SK-N-SH (cell line): ENCODE measurements at regions not wholly inside any gene's neighbourhood (a gene's known extent, or its start where the extent isn't known, plus 50 kb on each side); places are given as distances from the start of the nearest gene placed in this dataset.

Experiments
- CTCF ChIA-PET: fragments of 300-600, 350-600 bp; formaldehyde crosslinking; extraction: SDS; loops from one replicate; lab custom pipeline; 2021; lab: Yijun Ruan, JAX
- POLR2A ChIA-PET: fragments of 350-600 bp; sonication (Branson Sonifier 250); formaldehyde crosslinking; extraction: SDS; loops from one replicate; lab custom pipeline; 2020; ENCODE audit warnings: antibody characterized with exemption, inconsistent platforms; lab: Yijun Ruan, JAX
- DNase-seq: peaks from one replicate; pipeline ENCODE4 v3.0.0; 2012
- H2AFZ ChIP-seq: fragments of 200-600 bp; sonication (generic); 2 replicates; pipeline ENCODE4 v1.8.1; 2016; ENCODE audit warnings: antibody characterized with exemption, mild to moderate bottlenecking, low read depth
- H3F3A ChIP-seq: fragments of 200-600 bp; sonication (generic); replicated peaks from 2 replicates; pipeline ENCODE3; 2016; ENCODE audit warnings: antibody characterized with exemption, mild to moderate bottlenecking; ENCODE audit not compliant: insufficient read depth
- H3K27ac ChIP-seq, 2 experiments: fragments of 200-500 bp in 1 of 2; fragments of 200-600 bp in 1 of 2; sonication (Bioruptor generic) in 1 of 2; sonication (generic), shearing (Covaris generic) in 1 of 2; 2 replicates each; pipeline versions ENCODE4 v1.5.1 to v1.6.1; 2014 to 2016; ENCODE audit warnings: low read depth in 2 of 2, inconsistent platforms in 1 of 2, low read length in 1 of 2, mild to moderate bottlenecking in 1 of 2, mixed read lengths in 1 of 2
- H3K27me3 ChIP-seq: fragments of 200-600 bp; sonication (generic), shearing (Covaris generic); 2 replicates; pipeline ENCODE4 v1.6.1; 2016; ENCODE audit warnings: mixed run types; ENCODE audit not compliant: insufficient read depth
- H3K36me3 ChIP-seq, 2 experiments: fragments of 200-500 bp in 1 of 2; fragments of 200-600 bp in 1 of 2; sonication (Bioruptor generic) in 1 of 2; sonication (generic) in 1 of 2; replicated peaks in 1 of 2; 2 replicates each; pipeline versions ENCODE3 to v1.5.1; 2014 to 2016; ENCODE audit warnings: low read length in 1 of 2, mild to moderate bottlenecking in 1 of 2; ENCODE audit not compliant: insufficient read depth in 2 of 2, control insufficient read depth in 1 of 2
- H3K4me1 ChIP-seq, 2 experiments: fragments of 200-500 bp in 1 of 2; fragments of 200-600 bp in 1 of 2; sonication (Bioruptor generic) in 1 of 2; sonication (generic), shearing (Covaris generic) in 1 of 2; 2 replicates each; pipeline versions ENCODE4 v1.5.1 to v1.6.1; 2014 to 2016; ENCODE audit warnings: low read depth in 1 of 2, low read length in 1 of 2, mixed run types in 1 of 2; ENCODE audit not compliant: insufficient read depth in 2 of 2, control insufficient read depth in 1 of 2
- H3K4me2 ChIP-seq: fragments of 200-600 bp; sonication (generic), shearing (Covaris generic); 2 replicates; pipeline ENCODE4 v1.6.1; 2017; ENCODE audit warnings: mixed run types
- H3K4me3 ChIP-seq, 2 experiments: fragments of 200-500 bp in 1 of 2; fragments of 200-600 bp in 1 of 2; sonication (Bioruptor generic) in 1 of 2; sonication (generic), shearing (Covaris generic) in 1 of 2; 2 replicates each; pipeline versions ENCODE4 v1.5.1 to v1.8.1; 2014 to 2016; ENCODE audit warnings: low read depth in 2 of 2, inconsistent platforms in 1 of 2, low read length in 1 of 2, mild to moderate bottlenecking in 1 of 2, mixed read lengths in 1 of 2, moderate library complexity in 1 of 2
- H3K79me2 ChIP-seq: fragments of 200-600 bp; sonication (generic); 2 replicates; pipeline ENCODE4 v1.8.1; 2017; ENCODE audit warnings: mild to moderate bottlenecking; ENCODE audit not compliant: insufficient read depth
- H3K9ac ChIP-seq: fragments of 200-600 bp; sonication (generic); 2 replicates; pipeline ENCODE4 v1.6.1; 2017; ENCODE audit warnings: mixed run types
- H3K9me2 ChIP-seq: fragments of 200-600 bp; sonication (generic); 2 replicates; pipeline ENCODE4 v1.6.1; 2017; ENCODE audit warnings: mixed run types
- H3K9me3 ChIP-seq: fragments of 200-600 bp; sonication (generic); 2 replicates; pipeline ENCODE4 v1.6.1; 2017; ENCODE audit warnings: mixed run types, mild to moderate bottlenecking, moderate library complexity
- H4K20me1 ChIP-seq: fragments of 200-600 bp; sonication (generic); 2 replicates; pipeline ENCODE4 v1.6.1; 2017; ENCODE audit warnings: mild to moderate bottlenecking, mixed run types; ENCODE audit not compliant: insufficient read depth
- EP300 ChIP-seq, 2 experiments: IDR thresholded peaks; 2 replicates each; pipeline versions ENCODE4 v1.4.0 to v1.6.1; 2012; ENCODE audit warnings: borderline replicate concordance in 1 of 2, low read depth in 1 of 2, low read length in 1 of 2
- FOSL2 ChIP-seq: IDR thresholded peaks from 2 replicates; pipeline ENCODE4 v1.4.0; 2012; ENCODE audit warnings: low read depth, mild to moderate bottlenecking, moderate library complexity, borderline replicate concordance
- MXI1 ChIP-seq: IDR thresholded peaks from 2 replicates; pipeline ENCODE4 v1.6.1; 2012; ENCODE audit warnings: mild to moderate bottlenecking, low read depth, low read length, improper control_type of control experiment
- NFIC ChIP-seq: IDR thresholded peaks from 2 replicates; pipeline ENCODE4 v1.4.0; 2012; ENCODE audit warnings: borderline replicate concordance
- NRF1 ChIP-seq: IDR thresholded peaks from 2 replicates; pipeline ENCODE4 v1.6.1; 2012; ENCODE audit warnings: low read depth, mild to moderate bottlenecking, low read length
- PBX3 ChIP-seq: IDR thresholded peaks from 2 replicates; pipeline ENCODE4; 2012
- POLR2AphosphoS5 ChIP-seq: IDR thresholded peaks from 2 replicates; pipeline ENCODE4 v1.6.1; 2012; ENCODE audit warnings: low read depth, low read length
- WGBS: methylation state at CpG from one replicate; pipeline ENCODE4 v1.1.6; 2017; ENCODE audit warnings: low lambda C conversion rate; 5-methylcytosine and 5-hydroxymethylcytosine counted together
- TF ChIP-seq, protein P1 (sequence below): IDR thresholded peaks from 2 replicates; pipeline ENCODE4 v1.4.0; 2012; ENCODE audit warnings: low read depth
- TF ChIP-seq, protein P2 (sequence below): fragments of 150-350 bp; IDR thresholded peaks from 2 replicates; pipeline ENCODE4 v1.6.1; 2016; ENCODE audit warnings: mild to moderate bottlenecking, low read depth, low read length
- TF ChIP-seq, protein P3 (sequence below): fragments of 200-600 bp; sonication (generic); IDR thresholded peaks from 2 replicates; pipeline ENCODE4 v1.6.1; 2017; ENCODE audit warnings: antibody characterized with exemption, mild to moderate bottlenecking, moderate library complexity

DNA sequence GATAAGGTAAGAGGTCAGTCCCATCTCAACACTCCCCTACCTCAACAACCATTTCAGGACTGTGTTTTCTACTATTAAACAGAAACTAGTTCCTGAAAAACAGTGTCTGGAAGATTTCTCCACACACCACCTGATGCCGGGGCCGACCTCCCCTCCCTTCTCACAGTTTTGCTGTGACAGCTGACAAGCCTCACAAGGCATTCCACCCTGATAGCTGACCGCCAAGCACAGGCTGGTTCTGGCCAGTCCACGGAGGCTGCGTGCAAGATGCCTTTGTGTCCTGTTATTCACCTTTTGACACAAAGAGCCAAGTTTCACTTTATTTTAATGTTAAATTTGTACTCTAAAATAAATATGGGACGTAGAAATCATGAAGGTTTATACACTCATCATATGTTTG lies 758.6 kb downstream of the PDHA2 start:
- Histone ChIP-seq H3K4me1 (peaks cover 0 to under 1% of the 10 kb centered on the region in 2 experiments; a peak in 2 of 4 replicates), H3K27me3 (no peaks in the 10 kb centered on the region), H2AFZ (no peak overlapping the region), H4K20me1 (no peaks in the 10 kb centered on the region), H3K9ac (no peak overlapping the region), H3K79me2 (no peaks in the 10 kb centered on the region), H3K36me3 (no peaks in the 10 kb centered on the region), H3K9me3 (no peaks in the 10 kb centered on the region; the same call in 1 of the 2 replicates), H3K27ac (no peak overlapping the region), H3K9me2 (no peaks in the 10 kb centered on the region), H3F3A (no peaks in the 10 kb centered on the region), H3K4me3 (no peak overlapping the region), H3K4me2 (no peak overlapping the region)
- POLR2A ChIA-PET, result no interaction called here
- CTCF ChIA-PET, result no interaction called here
- no peak for DNase-seq
- TF ChIP-seq FOSL2, result no peak
- TF ChIP-seq, protein P1, sequence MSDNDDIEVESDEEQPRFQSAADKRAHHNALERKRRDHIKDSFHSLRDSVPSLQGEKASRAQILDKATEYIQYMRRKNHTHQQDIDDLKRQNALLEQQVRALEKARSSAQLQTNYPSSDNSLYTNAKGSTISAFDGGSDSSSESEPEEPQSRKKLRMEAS, result no peak
- 62% methylated on average over 6 of the region's 6 CpGs for WGBS

DNA sequence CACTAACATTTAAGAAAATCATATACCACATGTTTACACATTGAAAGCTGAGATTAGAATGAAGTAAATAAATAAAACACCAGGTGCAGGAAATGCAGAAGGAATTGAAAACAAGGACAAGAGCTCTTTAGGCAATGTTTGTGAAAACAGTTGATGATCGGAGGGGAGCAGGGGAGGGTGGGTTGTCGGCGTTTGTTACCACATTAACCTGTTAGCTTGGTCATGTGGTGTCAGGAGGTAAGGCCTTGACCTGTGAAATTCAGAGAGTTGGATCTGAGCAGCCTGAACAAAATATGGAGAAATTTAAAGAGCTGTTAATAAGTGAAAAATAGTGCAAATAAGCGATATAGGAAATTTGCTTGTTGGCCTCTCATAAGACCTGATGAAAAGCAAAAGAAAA lies 759.9 kb downstream of the PDHA2 start:
- Histone ChIP-seq H3K79me2 (no peaks in the 10 kb centered on the region), H3K9me2 (no peaks in the 10 kb centered on the region), H3K36me3 (no peaks in the 10 kb centered on the region), H3K4me2 (no peak overlapping the region), H4K20me1 (no peaks in the 10 kb centered on the region), H2AFZ (no peak overlapping the region), H3K4me3 (no peak overlapping the region), H3K27ac (no peak overlapping the region), H3F3A (no peaks in the 10 kb centered on the region), H3K27me3 (no peaks in the 10 kb centered on the region), H3K9ac (no peak overlapping the region), H3K4me1 (peaks cover 0 to 3% of the 10 kb centered on the region in 2 experiments; a peak in 2 of 4 replicates), H3K9me3 (no peaks in the 10 kb centered on the region; the same call in 1 of the 2 replicates)
- no peak for DNase-seq
- WGBS, result 78% methylated on average over 4 of the region's 4 CpGs
- ChIA-PET POLR2A (no interaction called here), CTCF (no interaction called here)
- TF ChIP-seq EP300 (IDR thresholded peaks at IDR 0.05; ENCODE audit: borderline replicate concordance in 1 of 2, low read depth in 1 of 2, low read length in 1 of 2) (no peak), NFIC (no peak), NRF1 (no peak), FOSL2 (no peak), POLR2AphosphoS5 (no peak)
- TF ChIP-seq, protein P2, sequence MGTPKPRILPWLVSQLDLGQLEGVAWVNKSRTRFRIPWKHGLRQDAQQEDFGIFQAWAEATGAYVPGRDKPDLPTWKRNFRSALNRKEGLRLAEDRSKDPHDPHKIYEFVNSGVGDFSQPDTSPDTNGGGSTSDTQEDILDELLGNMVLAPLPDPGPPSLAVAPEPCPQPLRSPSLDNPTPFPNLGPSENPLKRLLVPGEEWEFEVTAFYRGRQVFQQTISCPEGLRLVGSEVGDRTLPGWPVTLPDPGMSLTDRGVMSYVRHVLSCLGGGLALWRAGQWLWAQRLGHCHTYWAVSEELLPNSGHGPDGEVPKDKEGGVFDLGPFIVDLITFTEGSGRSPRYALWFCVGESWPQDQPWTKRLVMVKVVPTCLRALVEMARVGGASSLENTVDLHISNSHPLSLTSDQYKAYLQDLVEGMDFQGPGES, result no peak
- TF ChIP-seq, protein P3, sequence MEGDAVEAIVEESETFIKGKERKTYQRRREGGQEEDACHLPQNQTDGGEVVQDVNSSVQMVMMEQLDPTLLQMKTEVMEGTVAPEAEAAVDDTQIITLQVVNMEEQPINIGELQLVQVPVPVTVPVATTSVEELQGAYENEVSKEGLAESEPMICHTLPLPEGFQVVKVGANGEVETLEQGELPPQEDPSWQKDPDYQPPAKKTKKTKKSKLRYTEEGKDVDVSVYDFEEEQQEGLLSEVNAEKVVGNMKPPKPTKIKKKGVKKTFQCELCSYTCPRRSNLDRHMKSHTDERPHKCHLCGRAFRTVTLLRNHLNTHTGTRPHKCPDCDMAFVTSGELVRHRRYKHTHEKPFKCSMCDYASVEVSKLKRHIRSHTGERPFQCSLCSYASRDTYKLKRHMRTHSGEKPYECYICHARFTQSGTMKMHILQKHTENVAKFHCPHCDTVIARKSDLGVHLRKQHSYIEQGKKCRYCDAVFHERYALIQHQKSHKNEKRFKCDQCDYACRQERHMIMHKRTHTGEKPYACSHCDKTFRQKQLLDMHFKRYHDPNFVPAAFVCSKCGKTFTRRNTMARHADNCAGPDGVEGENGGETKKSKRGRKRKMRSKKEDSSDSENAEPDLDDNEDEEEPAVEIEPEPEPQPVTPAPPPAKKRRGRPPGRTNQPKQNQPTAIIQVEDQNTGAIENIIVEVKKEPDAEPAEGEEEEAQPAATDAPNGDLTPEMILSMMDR, result no peak

DNA sequence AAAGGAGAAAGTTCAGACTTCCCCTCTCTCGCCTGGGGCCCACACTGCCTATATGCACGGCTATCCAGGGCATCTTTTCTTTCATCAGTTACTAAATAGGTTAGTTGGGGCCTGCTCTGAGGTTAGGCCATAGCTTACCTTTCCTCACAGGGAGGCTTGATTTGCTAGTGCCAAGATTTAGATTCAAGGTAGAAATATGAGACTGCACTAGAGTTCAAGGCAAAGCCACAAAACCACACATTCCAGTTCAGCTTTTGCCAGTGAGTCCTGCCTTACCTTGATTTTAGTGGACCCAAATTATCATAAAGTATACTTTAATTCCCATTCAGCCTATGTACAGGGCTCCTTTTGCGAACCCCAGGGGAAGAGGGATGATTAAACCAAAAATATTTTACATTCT lies 762.8 kb downstream of the PDHA2 start:
- no peaks in the 10 kb centered on the region for H4K20me1 ChIP-seq
- CTCF ChIA-PET, result no interaction called here
- 37% methylated on average over 3 of the region's 3 CpGs for WGBS
- H3K27me3 ChIP-seq, result no peaks in the 10 kb centered on the region
- H2AFZ ChIP-seq, result no peak overlapping the region
- TF ChIP-seq MXI1 (no peak), PBX3 (no peak)
- no peaks in the 10 kb centered on the region for H3K36me3 ChIP-seq
- H3K9me3 ChIP-seq, result no peaks in the 10 kb centered on the region; the same call in 1 of the 2 replicates
- POLR2A ChIA-PET, result no interaction called here
- no peaks in the 10 kb centered on the region for H3K79me2 ChIP-seq
- H3K27ac ChIP-seq, result no peak overlapping the region
- no peak for DNase-seq
- no peaks in the 10 kb centered on the region for H3F3A ChIP-seq
- H3K4me1 ChIP-seq, result peaks cover 0 to 3% of the 10 kb centered on the region in 2 experiments; a peak in 2 of 4 replicates
- no peak overlapping the region for H3K4me2 ChIP-seq
- H3K4me3 ChIP-seq, result no peak overlapping the region
- no peak overlapping the region for H3K9ac ChIP-seq
- H3K9me2 ChIP-seq, result no peaks in the 10 kb centered on the region
